Lower leg skin (tissue), 4 donors: ENCODE measurements at regions not wholly inside any gene's neighbourhood (a gene's known extent, or its start where the extent isn't known, plus 50 kb on each side); places are given as distances from the start of the nearest gene placed in this dataset.
"Not testable (repeated sequence)": the region's sequence is repeated elsewhere in the genome, so short reads cannot be mapped to it uniquely, and the experiment has no call there.

Experiments used
- DNase-seq, 2 donors: peaks; one replicate each; pipeline ENCODE4 v3.0.0-alpha.2; 2019; ENCODE audit warnings: low spot score in 2 of 2
- H3K4me3 ChIP-seq: fragments of 200-600 bp; sonication (generic); 2 replicates; pipeline ENCODE4 v1.5.1; 2017; ENCODE audit warnings: mild to moderate bottlenecking, low read depth; ENCODE audit not compliant: poor library complexity, severe bottlenecking
- POLR2A ChIP-seq, 2 donors: fragments of 450-650 bp; IDR thresholded peaks; one replicate each; pipeline ENCODE4 v1.6.1; 2016 to 2017; ENCODE audit warnings: antibody characterized with exemption in 2 of 2, mild to moderate bottlenecking in 1 of 2, moderate library complexity in 1 of 2
- WGBS, 2 donors: methylation state at CpG; one replicate each; pipeline ENCODE4 v1.1.5; 2018; 5-methylcytosine and 5-hydroxymethylcytosine counted together
- intact Hi-C: fragments of 100-400 bp; cut with DNase I; formaldehyde crosslinking; loops from one replicate; pipeline ENCODE4 v1.15.0; 2023; ENCODE audit warnings: low total_unique reads
- TF ChIP-seq, protein P1 (sequence below), 3 donors: fragments of 450-650 bp; IDR thresholded peaks; one replicate each; pipeline ENCODE4 v1.5.1; 2016; ENCODE audit warnings: antibody characterized with exemption in 3 of 3, mild to moderate bottlenecking in 3 of 3, moderate library complexity in 2 of 3

DNA sequence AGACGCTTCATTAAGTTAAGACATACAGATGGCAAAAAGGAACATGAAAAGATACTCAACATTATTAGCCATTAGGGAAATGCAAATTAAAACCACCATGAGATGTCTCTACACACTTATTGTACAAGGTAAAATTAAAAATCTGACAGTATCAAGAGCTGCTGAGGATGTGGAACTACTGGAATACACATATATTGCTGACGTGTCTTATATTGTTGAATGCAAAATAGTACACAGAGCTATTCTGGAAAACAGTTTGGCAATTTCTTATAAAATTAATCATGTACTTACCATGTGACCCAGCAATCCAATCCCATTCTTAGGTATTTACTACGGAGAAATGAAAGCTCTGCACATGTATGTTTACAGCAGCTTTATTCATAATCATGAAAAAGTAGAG lies 742.5 kb downstream of the TBC1D22A start:
- intact Hi-C loops, result no loop called here
- no peak for DNase-seq
- TF ChIP-seq POLR2A (IDR thresholded peaks at IDR 0.05), result no peak
- TF ChIP-seq, protein P1, sequence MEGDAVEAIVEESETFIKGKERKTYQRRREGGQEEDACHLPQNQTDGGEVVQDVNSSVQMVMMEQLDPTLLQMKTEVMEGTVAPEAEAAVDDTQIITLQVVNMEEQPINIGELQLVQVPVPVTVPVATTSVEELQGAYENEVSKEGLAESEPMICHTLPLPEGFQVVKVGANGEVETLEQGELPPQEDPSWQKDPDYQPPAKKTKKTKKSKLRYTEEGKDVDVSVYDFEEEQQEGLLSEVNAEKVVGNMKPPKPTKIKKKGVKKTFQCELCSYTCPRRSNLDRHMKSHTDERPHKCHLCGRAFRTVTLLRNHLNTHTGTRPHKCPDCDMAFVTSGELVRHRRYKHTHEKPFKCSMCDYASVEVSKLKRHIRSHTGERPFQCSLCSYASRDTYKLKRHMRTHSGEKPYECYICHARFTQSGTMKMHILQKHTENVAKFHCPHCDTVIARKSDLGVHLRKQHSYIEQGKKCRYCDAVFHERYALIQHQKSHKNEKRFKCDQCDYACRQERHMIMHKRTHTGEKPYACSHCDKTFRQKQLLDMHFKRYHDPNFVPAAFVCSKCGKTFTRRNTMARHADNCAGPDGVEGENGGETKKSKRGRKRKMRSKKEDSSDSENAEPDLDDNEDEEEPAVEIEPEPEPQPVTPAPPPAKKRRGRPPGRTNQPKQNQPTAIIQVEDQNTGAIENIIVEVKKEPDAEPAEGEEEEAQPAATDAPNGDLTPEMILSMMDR (IDR thresholded peaks at IDR 0.05), result no peak
- H3K4me3 ChIP-seq, result no peak overlapping the region
- WGBS, 2 donors, result 75 to 76% methylated on average over 3 of the region's 3 CpGs

DNA sequence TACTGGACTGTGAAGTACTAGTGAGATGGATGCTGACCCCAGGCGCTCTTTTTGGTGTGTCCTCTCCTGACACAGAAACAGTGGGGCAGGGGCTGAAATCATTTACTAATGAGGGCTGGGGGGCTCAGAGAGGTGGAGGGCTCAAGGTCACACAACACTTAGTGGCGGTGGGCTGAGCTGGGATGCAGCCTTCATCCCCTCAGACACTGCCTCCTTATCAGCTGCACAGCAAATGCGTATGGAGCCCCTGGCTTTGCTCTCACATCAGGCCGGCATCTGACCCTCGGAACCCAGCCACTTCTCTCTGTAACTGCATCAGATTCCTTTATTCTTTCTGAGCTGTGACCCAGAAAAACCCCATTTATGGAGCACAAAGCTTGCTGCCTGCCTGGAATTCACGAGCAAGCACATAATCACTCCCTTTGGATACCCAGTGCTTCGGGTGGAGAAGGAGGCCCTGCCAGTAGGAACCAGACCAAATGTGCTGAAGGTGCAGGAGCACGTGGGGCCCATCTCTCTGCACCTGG lies 736.6 kb downstream of the TBC1D22A start:
- intact Hi-C loops, result no loop called here
- H3K4me3 ChIP-seq, result no peak overlapping the region
- DNase-seq, result no peak
- TF ChIP-seq, protein P1 (IDR thresholded peaks at IDR 0.05), result no peak
- TF ChIP-seq POLR2A (IDR thresholded peaks at IDR 0.05), result no peak
- 74 to 78% methylated on average over 8 of the region's 8 CpGs for WGBS, 2 donors

- 81 to 82% methylated on average over 7 of the region's 7 CpGs for WGBS, 2 donors
- intact Hi-C loops, result no loop called here
- DNase-seq, result no peak
- no peak overlapping the region for H3K4me3 ChIP-seq
- no peak for TF ChIP-seq POLR2A (IDR thresholded peaks at IDR 0.05)
- TF ChIP-seq, protein P1 (IDR thresholded peaks at IDR 0.05), result no peak
Observed at GRCh38 chr22:47497666-47498065, 735.2 kb downstream of the TBC1D22A start.

GRCh38 chr22:47495110-47495509 lies 732.7 kb downstream of the TBC1D22A start:
- no peak for DNase-seq
- no peak overlapping the region for H3K4me3 ChIP-seq
- intact Hi-C loops, result no loop called here
- TF ChIP-seq, protein P1 (IDR thresholded peaks at IDR 0.05), result no peak
- TF ChIP-seq POLR2A (IDR thresholded peaks at IDR 0.05), result no peak
- WGBS, 2 donors, result 40 to 59% methylated on average over 1 of the region's 1 CpG

DNA sequence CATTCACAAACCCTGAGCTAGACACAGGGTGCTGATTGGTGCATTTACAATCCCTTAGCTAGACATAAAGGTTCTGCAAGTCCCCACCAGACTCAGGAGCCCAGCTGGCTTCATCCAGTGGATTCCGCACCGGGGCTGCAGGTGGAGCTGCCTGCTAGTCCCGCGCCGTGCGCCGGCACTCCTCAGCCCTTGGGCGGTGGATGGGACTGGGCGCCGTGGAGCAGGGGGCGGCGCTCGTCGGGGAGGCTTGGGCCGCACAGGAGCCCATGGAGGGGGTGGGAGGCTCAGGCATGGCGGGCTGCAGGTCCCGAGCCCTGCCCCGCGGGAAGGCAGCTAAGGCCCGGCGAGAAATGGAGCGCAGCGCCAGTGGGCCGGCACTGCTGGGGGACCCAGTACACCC lies 725.7 kb downstream of the TBC1D22A start:
- 0 to 89% methylated on average over 1 to 15 of the region's 24 CpGs for WGBS, 2 donors
- H3K4me3 ChIP-seq, DNase-seq, intact Hi-C loops: not testable (repeated sequence)

DNA sequence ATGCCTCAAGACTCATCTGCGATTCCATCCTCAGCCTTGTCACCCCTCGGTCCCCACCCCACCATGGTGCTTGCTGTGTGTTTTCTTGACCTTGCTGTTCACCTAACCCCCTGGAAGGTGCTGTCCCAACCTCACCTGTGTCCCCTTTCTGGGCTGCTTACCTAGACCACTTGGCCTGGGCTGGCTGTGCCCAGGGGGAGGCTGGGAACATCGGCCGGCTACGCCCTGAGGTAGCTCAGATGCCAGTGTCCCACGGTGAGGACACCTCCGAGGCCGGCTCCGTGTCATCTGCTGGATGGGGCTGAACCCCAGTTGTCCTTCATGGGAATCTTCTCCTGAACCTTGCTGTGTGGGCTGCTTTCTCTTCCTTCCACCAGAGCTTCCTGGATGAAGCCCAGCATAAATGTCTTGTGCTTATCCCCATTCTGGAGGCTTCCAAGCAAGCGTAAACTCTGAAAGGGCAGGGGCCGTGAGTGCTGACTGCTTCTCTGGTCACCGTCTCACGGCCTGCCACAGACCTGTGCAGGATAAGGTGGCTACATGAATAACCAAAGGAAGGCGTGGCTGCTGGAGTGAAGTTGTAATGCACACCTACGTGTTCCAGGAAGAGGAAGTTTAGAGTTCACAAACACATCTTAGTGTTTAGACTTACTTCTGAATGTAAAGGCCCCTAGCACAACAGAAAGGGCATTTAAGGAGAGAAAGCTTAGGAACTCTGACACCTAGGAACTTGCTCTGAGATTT lies 724.3 kb downstream of the TBC1D22A start:
- no peak for DNase-seq
- intact Hi-C loops, result no loop called here
- no peak overlapping the region for H3K4me3 ChIP-seq
- TF ChIP-seq POLR2A (IDR thresholded peaks at IDR 0.05), result no peak
- TF ChIP-seq, protein P1 (IDR thresholded peaks at IDR 0.05), result no peak
- 83 to 87% methylated on average over 14 to 15 of the region's 15 CpGs for WGBS, 2 donors
